Daoy (cell line): ENCODE measurements at regions not wholly inside any gene's neighbourhood (a gene's known extent, or its start where the extent isn't known, plus 50 kb on each side); places are given as distances from the start of the nearest gene placed in this dataset.

Experiments
- DNase-seq: peaks from one replicate; pipeline ENCODE4 v3.0.0-alpha.2; 2015; ENCODE audit warnings: low read depth

DNA sequence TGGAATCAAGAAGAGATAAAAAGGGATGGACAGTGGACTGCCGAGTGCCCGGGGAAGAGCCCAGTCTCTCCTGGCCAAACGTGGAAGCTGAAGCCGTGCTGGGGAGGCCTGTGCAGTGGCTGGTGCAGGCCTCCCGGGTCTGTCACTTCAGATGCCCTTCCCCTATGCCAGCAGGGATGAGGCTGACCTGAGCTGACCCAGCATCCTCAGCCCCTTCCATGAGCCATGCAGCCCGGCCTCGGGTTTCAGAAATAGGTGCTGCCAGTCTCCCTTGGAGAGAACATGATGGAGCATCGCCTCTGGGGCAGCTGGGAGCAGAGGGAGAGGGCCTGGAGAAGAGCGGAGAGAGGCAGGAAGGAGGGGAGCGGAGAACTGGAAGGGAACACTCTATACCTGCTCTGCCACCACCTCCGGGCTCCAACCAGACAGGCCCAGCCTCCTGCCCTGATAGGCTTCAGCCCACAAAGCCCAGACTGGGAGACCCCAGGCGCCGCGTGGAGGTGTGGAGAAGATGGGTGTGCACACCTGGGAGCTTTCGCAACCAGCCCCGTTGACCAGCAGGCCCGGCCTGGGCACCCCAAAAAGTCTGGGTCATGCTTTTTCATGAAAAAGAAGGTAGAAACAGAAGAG is 68.6 kb upstream of the PPP2R2D start:
- DNase-seq: no peak

DNA sequence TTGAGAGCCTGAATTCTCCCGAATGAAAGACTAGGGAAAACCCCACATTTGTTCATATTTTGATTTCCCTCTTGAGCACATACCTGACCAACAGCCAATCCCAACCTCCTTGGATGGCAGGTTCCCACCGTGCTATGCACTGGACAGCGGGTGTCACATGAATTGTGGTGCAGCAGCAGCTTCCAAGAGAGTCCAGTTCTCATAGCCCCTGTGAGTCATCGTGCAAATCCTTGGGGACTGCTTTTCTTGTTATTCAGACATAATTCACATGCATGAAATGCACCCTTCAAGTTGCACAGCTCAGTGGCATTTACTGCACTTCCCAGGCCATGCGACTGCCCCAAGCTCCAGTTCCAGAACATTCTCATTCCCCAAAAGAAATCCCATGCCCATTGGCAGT is 67.8 kb upstream of the PPP2R2D start:
- peak; percentile 24 for DNase-seq

DNA sequence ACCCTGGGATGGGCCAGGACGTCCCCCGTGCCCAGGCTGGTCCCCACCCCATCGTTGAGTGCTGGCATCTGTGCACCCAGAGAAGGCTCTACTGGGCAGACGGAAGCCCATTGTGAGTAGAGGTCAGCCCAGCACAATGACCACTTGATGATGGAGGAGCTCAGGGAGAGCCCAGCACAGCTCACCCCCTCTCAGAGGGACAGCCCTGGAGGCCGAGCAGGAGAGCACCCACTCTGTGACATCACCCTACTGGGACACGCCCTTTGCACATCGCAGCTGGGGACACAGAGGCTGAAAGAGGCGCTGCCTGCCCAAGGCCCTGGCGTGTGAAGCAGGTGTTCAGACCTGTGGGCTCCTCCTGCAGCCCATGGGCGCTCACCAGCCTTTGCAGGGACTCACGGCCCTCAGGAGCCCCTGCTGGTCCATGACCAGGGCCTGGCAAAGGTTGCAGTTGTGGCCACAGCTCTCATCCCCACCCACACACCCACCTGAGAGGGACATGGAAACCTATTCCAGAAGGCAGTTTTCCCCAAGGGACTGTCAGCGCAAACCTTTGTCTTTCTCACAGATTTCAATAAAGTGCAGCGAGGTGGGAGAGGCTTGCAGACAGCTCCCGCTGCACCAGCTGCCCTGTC is 67.2 kb upstream of the PPP2R2D start:
- DNase-seq: no peak

DNA sequence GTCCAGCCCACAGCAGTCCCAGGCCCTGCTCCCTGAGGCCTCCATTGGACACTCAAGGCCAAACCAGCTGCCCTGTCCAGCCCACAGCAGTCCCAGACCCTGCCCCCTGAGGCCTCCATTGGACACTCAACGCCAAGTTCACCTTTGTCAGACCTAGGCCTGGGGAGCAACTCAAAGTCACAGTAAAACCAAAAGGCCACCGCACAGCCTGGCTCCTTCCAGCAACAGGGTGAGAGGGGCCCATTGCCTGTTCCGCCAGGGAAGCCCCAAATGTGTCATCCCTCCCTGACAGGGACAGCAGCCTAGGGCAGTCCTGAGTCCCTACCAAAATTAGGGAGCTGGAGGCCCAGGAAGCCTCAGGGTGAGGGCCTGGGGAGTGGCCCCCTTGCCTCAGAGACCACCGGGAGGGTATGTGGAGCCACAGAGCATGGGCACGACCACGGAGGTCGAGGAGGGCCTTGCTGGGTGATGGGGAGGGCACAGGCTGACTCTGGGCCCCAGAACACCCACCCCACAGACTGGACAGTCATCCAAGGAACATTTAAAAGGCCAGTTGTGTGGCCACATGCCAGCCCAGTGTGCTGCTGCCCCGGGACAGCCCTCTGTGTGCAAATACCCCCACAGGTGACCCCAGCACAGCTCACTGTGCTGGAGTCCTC is 66.5 kb upstream of the PPP2R2D start:
- no peak for DNase-seq

DNA sequence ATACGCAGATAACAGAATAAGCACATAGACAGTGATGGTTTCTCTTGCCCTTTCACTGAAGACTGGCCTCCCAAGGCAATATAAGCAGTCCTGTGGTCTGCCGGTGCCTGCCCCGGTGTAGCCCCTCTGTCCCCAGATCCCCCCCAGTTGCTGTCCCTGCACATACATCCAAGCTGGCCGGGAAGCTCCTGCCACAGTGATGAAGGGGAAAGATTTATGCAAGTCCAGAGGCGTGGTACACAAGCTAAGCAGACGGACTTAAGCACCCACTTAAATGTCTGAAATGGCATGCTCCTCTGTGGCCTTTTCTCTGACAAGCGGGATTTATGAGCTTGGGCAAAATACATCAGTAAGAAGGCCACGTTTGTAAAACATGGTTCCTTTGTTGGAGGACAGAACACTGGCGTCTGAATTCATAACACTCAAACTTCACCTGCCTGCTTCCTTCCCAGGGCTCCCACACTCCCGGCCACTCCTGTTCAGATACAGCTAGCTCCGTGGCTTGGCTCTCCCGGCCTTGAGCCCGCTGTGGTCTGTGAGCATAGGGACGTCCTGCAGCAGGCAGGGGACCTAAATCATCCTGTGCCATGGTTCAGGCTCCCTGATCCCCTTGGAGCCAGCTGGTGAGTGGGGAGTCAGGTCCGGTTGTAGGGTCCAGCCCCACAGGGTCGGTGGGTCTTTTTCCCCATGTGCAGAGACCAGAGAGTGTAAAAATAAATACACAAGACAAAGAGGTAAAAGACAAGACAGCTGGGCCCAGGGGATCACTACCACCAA is 61.7 kb upstream of the PPP2R2D start:
- no peak for DNase-seq

DNA sequence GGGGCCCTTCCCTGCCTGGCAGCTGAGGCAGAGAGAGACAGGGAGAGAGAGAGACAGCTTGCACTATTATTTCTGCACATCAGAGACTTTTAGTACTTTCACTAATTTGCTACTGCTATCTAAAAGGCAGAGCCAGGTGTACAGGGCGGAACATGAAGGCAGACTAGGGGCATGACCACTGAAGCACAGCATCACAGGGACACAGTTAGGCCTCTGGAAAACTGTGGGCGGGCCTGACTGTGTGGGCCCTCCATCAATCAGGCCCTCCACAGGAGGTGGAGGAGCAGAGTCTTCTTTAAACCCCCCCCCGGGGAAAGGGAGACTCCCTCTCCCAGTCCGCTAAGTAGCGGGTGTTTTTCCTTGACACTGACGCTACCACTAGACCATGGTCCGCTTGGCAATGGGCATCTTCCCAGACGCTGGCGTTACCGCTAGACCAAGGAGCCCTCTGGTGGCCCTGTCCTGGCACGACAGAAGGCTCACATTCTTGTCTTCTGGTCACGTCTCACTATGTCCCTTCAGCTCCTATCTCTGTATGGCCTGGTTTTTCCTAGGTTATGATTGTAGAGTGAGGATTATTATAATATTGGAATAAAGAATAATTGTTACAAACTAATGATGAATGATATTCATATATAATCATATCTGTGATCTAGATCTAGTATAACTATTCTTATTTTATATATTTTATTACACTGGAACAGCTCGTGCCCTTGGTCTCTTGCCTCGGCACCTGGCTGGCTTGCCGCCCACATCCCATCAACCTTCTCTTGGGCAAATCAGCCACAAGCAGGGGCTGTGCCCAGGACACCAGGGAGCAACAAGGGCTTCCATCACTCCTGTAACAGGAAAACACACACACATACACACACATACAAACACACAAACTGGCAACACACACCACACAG is 60.7 kb upstream of the PPP2R2D start:
- DNase-seq: peak; percentile 49

DNA sequence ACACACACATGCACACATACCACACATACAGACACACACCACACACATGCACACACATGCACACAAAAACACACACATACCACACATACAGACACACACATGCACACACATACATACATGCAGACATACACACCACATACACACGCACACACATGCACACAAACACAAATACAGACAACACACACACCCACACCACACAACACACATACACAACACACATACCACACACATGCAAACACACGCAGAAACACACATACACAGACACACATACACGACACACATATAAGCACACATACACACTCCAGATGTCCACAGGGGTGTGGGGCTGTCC is 60.1 kb upstream of the PPP2R2D start:
- DNase-seq: no peak

DNA sequence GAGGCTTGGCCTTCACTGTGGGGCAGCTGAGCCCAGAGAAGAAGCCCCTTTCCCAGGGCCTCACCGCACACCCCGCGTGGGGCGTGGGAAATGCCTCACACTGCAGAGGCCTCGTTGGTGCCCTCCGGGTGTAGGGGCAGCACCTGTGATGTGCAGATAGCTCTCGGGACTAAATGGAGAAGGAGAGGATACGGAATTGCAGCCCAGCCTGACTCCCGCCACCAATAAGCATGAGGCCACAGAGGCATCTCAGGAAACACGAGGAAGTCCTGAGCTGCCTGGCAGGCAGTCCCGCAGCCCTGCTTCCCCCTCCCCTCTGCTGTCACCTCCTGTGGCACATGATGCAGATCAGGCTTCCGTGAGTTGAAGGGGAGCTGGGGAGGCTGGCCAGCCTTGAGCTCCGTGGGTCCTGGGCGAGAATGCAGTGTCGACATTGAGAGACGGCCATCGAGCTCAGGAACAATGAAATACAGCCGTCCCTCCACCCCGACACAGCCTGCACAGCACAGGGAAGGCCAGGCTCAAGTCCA is 59.6 kb upstream of the PPP2R2D start:
- no peak for DNase-seq

DNA sequence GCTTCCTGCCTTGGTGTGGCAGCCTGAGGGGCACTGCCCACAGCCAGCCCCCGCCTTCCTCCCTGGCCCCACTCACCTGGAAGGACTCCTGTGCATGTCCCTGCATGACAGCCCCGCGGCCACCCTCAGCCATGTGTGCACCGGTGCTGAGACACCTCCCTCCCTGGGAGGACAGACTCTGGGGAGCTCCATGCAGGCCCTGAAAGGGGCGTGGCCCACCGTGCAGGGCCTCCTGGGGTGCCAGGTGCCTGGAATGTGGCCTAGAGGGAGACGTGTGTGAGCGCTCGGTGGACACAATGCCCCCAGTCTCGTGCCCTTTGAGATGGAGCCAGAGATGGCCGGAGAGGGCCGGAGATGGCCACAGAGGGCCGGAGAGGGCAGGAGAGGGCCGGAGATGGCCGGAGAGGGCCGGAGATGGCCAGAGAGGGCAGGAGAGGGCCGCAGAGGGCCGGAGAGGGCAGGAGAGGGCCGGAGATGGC is 59.1 kb upstream of the PPP2R2D start:
- DNase-seq: no peak

DNA sequence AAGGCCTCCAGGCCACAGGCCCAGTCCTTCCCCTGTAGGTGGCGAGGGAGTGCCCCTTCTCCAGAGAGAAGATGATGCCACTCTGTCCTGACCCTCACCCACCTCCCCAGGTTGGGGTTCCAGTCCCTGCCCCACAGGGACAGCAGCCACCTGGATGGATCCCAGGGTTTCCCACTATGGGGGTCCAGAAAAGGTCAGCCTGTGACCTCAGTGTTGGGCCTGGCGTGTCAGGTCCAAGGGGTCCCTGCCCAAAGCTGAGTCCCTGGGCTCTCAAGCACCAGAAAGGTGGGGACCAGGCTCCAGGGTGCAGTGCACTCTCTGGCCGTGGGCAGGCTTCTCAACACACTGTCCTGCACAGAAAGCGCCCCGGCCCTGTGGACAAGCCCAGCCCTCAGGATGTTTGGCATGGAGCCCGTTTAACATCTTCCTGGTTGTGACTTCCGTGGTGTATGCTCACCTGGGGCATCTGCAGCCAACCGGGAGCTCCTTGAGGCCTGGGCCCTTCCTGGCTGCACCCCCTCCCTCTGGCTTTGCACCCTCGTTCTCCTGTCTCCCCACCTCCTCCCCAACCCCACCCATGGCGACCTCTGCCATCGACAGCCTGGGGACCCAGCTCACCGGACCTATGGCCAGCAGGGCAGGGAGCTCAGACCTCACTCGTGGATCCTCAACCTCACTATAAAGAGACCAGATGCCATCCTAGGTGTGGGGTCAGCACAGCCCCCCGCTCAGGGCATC is 58.3 kb upstream of the PPP2R2D start:
- DNase-seq: no peak

DNA sequence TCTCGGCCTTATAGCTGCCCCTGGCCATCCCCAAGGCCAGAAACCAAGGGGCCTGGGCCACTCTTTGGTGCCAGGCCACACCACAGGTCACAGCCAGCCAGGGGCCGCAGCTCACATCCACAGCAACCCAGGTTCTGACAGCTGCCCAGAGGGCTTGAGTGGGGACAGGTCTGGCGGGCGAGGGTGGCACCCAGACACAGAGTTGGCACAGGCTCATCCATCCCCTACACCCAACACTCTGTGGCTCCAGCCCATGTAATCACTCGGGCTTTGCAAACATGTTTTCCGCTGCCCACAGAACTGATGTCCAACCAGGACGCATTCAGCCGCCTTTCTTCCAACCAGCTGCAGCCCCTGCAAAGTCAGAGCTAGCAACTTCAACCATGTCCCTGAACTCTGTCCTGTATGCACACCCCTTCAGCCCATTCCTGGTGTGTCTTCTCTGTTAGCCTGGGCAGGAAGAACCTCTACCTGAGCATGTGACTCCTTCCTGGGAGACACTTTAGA is 57.7 kb upstream of the PPP2R2D start:
- DNase-seq: no peak

DNA sequence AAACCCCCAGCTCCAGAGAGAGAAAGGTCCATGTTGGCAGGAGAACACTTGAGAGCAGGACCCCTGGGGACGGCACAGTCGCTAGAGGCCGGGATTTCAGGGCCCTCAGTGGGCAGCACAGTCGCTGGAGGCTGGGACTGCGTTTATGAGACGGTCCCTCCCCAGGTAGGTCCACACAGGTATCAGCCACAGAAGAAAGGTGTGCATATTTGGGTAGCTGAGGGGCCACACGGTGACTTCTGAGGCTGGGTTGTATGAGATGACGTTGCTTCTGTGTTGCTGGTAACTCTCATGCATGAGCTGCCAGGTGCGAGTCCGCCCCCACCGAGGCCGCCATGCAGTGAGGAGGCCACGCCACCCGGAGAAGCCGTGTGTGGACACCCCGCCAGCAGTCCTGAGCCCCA is 56.9 kb upstream of the PPP2R2D start:
- no peak for DNase-seq

DNA sequence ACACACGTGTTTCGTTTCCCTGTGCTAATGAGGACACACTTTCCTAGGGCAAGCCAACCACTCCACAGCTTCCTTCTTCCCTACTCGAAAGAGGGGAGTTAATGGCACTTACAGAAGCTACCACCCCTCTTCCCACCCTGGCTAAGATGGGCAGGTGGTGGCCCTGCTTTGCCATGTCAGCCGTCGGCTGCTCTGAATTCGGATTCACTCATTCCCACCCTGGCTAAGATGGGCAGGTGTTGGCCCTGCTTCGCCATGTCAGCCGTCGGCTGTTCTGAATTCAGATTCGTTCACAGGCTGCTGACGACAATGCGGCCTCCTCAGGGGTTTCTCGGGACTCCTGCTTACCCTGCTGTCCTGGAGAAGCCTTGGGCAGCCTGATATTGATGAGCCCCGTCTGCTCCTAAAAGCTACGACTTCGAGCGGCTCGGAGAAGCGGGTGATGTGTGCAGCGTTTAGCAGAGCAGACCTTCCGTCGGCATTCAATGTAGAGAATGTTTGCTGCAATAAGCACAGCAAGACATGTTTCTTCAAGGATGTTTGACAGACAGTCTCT is 56.2 kb upstream of the PPP2R2D start:
- no peak for DNase-seq

DNA sequence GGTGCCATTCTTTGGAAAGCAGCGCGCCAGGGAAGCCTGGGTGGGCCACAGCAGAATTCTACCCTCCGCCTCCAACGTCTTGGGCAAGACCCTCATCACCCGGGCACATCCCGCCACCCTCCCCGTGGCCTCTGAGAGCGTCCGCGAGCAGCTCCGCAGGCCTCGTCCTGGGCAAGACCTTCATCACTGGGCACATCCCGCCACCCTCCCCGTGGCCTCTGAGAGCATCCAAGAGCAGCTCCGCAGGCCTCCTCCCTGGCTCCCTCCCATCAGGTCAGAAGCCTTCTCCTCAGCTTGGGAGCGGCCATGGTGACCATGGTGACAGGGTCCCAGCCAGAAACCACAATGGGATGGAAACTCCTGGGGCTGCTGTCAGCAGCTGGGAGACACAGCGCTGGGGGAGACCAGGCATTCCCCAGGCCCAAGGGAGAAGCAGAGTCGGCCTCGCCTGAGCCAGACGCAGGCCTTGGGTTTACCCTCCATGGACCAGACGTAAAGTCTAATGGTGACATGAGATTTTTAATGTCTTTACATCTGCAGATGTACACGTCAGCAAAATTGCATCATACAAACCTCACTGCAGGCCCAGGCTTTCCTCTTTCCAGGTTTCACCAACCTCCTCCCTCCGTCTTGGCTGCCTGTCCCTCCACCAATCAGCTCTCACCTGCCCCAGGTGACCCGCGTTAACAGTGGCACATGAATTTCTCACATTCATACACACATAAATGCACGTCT is 55.1 kb upstream of the PPP2R2D start:
- no peak for DNase-seq

DNA sequence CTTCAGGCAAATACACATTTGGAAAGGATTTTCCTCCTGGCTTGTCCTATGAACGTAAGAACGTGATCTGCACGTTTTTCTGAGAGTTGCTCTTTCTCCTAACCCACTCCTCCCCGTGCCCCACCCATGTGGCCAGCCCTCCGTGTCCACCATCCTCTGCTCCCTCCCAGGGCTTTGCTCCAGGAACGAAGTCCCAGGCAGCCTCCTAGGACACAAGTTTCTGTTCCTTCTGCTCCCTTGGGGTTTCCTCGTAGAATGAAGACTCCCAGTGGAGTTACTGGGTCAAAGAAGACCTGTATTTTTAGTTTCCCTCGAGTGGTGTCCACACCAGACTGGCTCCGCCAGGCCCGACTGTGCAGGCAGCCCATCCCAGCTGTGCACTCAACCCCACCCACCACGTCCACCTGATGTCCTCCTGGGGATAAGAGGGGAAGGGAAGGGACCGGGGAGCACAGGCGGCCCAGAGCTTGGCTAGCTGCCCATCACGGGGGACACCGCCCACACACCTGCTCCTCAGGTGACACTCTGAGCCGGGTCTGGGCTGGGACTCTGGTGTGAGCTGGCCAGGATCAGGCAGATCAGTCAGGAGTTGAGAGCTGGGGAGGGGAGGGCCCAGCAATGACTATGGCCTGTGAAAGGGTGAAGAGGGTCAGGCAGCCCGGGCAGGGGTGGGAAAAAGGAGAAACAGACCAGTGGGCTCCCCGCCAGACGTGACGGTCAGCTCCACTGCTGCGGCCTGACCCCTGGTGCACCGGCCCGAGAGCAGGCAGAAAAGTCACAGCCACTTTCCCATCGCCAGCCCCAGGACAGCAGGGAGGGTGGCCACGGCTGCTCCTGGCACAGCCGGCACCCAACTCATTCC is 54.3 kb upstream of the PPP2R2D start:
- no peak for DNase-seq

DNA sequence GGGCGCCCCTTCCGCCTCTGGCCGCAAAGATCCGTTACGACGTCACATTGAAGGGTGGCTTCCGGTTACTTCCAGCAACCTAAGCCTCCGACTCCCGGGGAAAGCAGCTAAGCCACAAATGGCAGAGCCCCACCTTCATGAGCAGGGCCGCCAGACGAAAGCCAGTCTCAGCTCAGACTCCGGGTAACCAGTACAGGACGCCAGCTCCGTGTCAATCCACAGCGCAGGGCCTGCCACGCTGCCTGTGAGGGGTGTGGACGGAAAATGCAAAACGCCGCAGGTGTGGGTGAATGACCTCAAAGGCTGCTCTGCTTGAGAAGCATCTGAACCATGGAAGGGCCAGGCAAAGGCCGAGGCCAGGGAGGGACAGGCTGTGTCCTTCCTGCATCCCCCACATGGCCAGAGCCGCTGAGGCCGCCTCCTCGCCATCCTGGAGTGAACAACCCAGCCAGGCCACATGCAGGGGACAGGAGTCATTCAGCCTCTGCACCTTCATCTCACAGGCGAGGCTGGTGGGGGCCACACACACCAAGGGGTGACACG is 53.5 kb upstream of the PPP2R2D start:
- no peak for DNase-seq

DNA sequence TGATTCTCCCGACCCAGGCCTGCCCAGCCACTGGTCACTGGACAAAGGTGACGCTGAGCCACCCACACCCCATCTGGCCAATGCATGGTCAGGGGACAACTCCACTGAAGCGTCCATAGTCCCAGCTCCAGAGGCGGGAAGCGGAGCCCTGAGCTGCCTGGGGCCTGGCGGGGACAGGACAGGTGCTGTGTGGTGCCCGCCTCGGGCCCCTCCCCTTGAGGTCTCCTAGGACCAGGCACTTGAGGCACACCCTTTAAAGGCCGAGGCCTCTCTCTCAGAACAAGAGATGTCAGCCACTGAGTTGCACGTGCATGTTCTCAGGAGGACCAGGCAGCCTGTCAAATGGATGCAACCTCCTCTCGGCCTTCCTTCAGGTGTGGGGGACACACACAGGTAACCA is 52.5 kb upstream of the PPP2R2D start:
- no peak for DNase-seq
